H1 (cell line): ENCODE measurements at regions not wholly inside any gene's neighbourhood (a gene's known extent, or its start where the extent isn't known, plus 50 kb on each side); places are given as distances from the start of the nearest gene placed in this dataset.

ENCODE experiments used
- BACH1 ChIP-seq: IDR thresholded peaks from 2 replicates; pipeline ENCODE4 v1.6.1; 2012; ENCODE audit warnings: low read length, improper control_type of control experiment
- CBX5 ChIP-seq: fragments of 300-800, 300-1000 bp; sonication (generic); IDR thresholded peaks from 2 replicates; pipeline ENCODE4 v1.7.1; 2016; ENCODE audit warnings: antibody characterized with exemption, low read length, low read depth
- CEBPB ChIP-seq: IDR thresholded peaks from 2 replicates; pipeline ENCODE4 v1.6.1; 2012; ENCODE audit warnings: low read depth, low read length
- CTBP2 ChIP-seq: IDR thresholded peaks from 2 replicates; pipeline ENCODE4 v1.7.0; 2011; ENCODE audit warnings: borderline replicate concordance, mild to moderate bottlenecking, moderate library complexity, mixed read lengths, low read length; ENCODE audit not compliant: insufficient read depth, insufficient read length
- EGR1 ChIP-seq: IDR thresholded peaks from 2 replicates; pipeline ENCODE4 v1.6.1; 2011; ENCODE audit warnings: low read depth, low read length, borderline replicate concordance
- HDAC2 ChIP-seq, 2 experiments: fragments of 300-600 bp in 1 of 2; sonication (generic) in 1 of 2; IDR thresholded peaks; 2 replicates each; pipeline ENCODE4 v1.6.1; 2011 to 2012; ENCODE audit warnings: low read depth in 2 of 2, low read length in 2 of 2, mild to moderate bottlenecking in 2 of 2, moderate library complexity in 2 of 2, borderline replicate concordance in 1 of 2, inconsistent platforms in 1 of 2
- JUND ChIP-seq: IDR thresholded peaks from 2 replicates; pipeline ENCODE4 v1.6.1; 2011; ENCODE audit warnings: mild to moderate bottlenecking, improper control_type of control experiment, low read length
- NRF1 ChIP-seq: IDR thresholded peaks from 2 replicates; pipeline ENCODE4 v1.6.1; 2011; ENCODE audit warnings: mild to moderate bottlenecking, low read depth, low read length, improper control_type of control experiment
- POU5F1 ChIP-seq: IDR thresholded peaks from 2 replicates; pipeline ENCODE4 v1.6.1; 2011; ENCODE audit warnings: low read depth, mild to moderate bottlenecking, low read length, moderate library complexity
- RAD21 ChIP-seq, 2 experiments: IDR thresholded peaks in 1 of 2; conservative IDR thresholded peaks in 1 of 2; 2 replicates each; pipeline ENCODE4 v1.6.1; 2011; ENCODE audit warnings: low read depth in 2 of 2, low read length in 2 of 2, improper control_type of control experiment in 1 of 2, inconsistent platforms in 1 of 2, mild to moderate bottlenecking in 1 of 2, moderate library complexity in 1 of 2
- TF ChIP-seq, protein P1 (sequence below): fragments of 300-600 bp; sonication (generic); IDR thresholded peaks from 2 replicates; pipeline ENCODE4 v1.7.1; 2012; ENCODE audit warnings: low read length, moderate library complexity, mild to moderate bottlenecking, inconsistent platforms; ENCODE audit not compliant: insufficient replicate concordance
- TF ChIP-seq, protein P2 (sequence below): IDR thresholded peaks from 2 replicates; pipeline ENCODE4 v1.6.1; 2012; ENCODE audit warnings: inconsistent platforms

DNA sequence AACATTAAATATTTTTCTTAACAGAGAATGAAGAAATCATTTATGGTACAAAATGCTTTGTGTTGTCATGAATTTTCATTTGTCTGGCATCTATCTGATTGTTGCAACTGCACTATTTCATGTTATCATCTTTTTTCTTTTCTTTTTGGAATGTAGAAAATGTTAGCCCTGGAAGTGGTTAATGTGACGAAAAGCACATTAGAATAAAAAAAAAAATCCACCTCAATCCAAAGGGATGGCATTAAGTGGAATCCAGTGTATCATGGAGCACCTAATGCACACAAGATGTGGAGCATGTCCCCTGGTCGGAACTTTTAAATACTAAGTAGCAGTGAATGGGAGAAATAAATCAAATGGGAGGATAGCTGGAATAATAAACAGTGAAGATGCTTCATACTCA lies 172.9 kb upstream of the MCHR2 start (continued):
- TF ChIP-seq, protein P1, sequence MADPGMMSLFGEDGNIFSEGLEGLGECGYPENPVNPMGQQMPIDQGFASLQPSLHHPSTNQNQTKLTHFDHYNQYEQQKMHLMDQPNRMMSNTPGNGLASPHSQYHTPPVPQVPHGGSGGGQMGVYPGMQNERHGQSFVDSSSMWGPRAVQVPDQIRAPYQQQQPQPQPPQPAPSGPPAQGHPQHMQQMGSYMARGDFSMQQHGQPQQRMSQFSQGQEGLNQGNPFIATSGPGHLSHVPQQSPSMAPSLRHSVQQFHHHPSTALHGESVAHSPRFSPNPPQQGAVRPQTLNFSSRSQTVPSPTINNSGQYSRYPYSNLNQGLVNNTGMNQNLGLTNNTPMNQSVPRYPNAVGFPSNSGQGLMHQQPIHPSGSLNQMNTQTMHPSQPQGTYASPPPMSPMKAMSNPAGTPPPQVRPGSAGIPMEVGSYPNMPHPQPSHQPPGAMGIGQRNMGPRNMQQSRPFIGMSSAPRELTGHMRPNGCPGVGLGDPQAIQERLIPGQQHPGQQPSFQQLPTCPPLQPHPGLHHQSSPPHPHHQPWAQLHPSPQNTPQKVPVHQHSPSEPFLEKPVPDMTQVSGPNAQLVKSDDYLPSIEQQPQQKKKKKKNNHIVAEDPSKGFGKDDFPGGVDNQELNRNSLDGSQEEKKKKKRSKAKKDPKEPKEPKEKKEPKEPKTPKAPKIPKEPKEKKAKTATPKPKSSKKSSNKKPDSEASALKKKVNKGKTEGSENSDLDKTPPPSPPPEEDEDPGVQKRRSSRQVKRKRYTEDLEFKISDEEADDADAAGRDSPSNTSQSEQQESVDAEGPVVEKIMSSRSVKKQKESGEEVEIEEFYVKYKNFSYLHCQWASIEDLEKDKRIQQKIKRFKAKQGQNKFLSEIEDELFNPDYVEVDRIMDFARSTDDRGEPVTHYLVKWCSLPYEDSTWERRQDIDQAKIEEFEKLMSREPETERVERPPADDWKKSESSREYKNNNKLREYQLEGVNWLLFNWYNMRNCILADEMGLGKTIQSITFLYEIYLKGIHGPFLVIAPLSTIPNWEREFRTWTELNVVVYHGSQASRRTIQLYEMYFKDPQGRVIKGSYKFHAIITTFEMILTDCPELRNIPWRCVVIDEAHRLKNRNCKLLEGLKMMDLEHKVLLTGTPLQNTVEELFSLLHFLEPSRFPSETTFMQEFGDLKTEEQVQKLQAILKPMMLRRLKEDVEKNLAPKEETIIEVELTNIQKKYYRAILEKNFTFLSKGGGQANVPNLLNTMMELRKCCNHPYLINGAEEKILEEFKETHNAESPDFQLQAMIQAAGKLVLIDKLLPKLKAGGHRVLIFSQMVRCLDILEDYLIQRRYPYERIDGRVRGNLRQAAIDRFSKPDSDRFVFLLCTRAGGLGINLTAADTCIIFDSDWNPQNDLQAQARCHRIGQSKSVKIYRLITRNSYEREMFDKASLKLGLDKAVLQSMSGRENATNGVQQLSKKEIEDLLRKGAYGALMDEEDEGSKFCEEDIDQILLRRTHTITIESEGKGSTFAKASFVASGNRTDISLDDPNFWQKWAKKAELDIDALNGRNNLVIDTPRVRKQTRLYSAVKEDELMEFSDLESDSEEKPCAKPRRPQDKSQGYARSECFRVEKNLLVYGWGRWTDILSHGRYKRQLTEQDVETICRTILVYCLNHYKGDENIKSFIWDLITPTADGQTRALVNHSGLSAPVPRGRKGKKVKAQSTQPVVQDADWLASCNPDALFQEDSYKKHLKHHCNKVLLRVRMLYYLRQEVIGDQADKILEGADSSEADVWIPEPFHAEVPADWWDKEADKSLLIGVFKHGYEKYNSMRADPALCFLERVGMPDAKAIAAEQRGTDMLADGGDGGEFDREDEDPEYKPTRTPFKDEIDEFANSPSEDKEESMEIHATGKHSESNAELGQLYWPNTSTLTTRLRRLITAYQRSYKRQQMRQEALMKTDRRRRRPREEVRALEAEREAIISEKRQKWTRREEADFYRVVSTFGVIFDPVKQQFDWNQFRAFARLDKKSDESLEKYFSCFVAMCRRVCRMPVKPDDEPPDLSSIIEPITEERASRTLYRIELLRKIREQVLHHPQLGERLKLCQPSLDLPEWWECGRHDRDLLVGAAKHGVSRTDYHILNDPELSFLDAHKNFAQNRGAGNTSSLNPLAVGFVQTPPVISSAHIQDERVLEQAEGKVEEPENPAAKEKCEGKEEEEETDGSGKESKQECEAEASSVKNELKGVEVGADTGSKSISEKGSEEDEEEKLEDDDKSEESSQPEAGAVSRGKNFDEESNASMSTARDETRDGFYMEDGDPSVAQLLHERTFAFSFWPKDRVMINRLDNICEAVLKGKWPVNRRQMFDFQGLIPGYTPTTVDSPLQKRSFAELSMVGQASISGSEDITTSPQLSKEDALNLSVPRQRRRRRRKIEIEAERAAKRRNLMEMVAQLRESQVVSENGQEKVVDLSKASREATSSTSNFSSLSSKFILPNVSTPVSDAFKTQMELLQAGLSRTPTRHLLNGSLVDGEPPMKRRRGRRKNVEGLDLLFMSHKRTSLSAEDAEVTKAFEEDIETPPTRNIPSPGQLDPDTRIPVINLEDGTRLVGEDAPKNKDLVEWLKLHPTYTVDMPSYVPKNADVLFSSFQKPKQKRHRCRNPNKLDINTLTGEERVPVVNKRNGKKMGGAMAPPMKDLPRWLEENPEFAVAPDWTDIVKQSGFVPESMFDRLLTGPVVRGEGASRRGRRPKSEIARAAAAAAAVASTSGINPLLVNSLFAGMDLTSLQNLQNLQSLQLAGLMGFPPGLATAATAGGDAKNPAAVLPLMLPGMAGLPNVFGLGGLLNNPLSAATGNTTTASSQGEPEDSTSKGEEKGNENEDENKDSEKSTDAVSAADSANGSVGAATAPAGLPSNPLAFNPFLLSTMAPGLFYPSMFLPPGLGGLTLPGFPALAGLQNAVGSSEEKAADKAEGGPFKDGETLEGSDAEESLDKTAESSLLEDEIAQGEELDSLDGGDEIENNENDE = no peak
- TF ChIP-seq JUND (no peak), BACH1 (no peak), CEBPB (no peak), RAD21 (IDR thresholded peaks at IDR 0.05 in 1 of 2, conservative IDR thresholded peaks at IDR 0.05 in 1 of 2; ENCODE audit: low read depth in 2 of 2, low read length in 2 of 2) (no peak), EGR1 (no peak), CBX5 (no peak), NRF1 (no peak), HDAC2 (IDR thresholded peaks at IDR 0.05; ENCODE audit: borderline replicate concordance in 1 of 2, low read depth in 2 of 2, low read length in 2 of 2) (no peak), CTBP2 (no peak), POU5F1 (no peak)
- TF ChIP-seq, protein P2, sequence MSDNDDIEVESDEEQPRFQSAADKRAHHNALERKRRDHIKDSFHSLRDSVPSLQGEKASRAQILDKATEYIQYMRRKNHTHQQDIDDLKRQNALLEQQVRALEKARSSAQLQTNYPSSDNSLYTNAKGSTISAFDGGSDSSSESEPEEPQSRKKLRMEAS = no peak
